ENCODE measurements at regions not wholly inside any gene's neighbourhood (a gene's known extent, or its start where the extent isn't known, plus 50 kb on each side); places are given as distances from the start of the nearest gene placed in this dataset.

DNA sequence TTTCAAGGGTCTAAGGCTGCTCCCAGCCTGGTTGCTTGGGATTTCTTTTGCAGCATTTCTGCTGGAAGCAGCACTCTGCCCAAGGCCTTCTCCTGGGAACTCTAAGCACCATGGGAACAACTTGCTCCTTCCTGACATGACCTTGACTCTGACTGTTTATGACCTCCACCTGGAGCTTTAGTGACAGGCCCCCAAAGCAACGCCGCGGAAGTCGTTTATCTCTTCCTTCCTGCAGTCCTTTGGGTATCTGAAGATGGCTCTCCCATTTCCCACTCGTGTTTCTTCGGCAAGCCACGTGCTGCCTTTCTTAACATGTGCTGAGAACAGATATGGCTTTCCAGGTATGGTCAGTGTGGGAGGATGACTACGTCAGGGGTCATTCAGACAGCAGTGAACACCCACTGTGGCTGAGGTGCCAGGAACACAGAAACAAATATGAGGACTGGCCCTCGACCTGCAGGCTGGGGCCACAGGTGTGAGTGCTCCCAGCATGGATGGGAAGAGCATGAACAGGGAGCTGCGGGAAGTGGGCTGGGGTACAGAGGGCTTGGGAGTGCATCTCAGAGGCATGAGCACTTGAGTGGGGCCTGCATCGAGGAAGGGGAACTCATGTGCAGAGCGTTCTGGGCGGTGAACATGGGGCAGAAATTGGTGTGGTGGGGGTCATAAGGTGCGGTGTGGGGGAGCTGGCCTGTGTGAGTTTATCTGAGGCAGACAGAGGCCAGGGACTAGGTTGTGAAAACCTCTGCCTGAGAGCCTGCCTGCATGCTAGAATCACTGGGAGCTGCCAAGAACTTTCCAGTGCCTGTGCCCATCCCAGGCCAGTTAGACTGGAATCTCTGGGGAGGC is 140.5 kb downstream of the TSN start:
- H3K27me3 ChIP-seq (ENCODE audit: insufficient read depth, poor library complexity, severe bottlenecking): no peaks in the 10 kb centered on the region
- no peak overlapping the region for H3K4me3 ChIP-seq (replicated peaks; ENCODE audit: insufficient read depth, low read length)
- TF ChIP-seq, protein P1, sequence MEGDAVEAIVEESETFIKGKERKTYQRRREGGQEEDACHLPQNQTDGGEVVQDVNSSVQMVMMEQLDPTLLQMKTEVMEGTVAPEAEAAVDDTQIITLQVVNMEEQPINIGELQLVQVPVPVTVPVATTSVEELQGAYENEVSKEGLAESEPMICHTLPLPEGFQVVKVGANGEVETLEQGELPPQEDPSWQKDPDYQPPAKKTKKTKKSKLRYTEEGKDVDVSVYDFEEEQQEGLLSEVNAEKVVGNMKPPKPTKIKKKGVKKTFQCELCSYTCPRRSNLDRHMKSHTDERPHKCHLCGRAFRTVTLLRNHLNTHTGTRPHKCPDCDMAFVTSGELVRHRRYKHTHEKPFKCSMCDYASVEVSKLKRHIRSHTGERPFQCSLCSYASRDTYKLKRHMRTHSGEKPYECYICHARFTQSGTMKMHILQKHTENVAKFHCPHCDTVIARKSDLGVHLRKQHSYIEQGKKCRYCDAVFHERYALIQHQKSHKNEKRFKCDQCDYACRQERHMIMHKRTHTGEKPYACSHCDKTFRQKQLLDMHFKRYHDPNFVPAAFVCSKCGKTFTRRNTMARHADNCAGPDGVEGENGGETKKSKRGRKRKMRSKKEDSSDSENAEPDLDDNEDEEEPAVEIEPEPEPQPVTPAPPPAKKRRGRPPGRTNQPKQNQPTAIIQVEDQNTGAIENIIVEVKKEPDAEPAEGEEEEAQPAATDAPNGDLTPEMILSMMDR (IDR thresholded peaks at IDR 0.05; ENCODE audit: insufficient read depth, low read length): no peak
- H3K27ac ChIP-seq (replicated peaks): no peak overlapping the region
- DNase-seq (ENCODE audit: low read depth in 1 of 2, low spot score in 1 of 2): no peak

DNA sequence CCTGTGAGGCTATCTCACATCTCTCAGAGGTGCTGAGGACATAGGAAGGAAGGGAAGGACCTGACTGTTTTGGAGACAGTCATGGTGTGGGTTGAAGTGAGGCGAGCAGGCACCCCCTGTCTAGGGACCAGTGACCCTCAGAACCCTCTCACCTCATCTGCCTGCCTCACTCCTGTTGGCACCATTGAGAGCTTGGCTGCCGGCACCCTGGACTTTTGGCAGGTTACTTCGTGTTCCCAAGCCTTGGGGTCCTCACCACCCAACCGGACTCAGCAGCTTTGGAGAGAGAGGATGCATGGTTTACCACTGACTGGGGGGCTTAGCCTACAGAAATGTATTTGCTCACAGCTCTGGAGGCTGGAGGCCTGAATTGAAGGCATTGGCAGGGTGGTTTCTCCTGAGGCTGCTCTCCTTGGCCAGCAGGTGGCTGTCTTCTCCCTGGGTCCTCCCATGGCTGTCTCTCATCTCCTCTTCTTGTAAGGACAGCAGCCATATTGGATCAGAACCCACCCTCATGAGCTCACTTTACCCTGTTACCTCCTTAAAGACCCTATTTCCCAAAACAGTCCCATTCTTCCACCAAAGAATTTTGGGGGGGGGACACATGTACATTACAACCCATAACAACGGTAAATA is 142.0 kb downstream of the TSN start:
- Histone ChIP-seq H3K27ac (replicated peaks) (no peak overlapping the region), H3K4me3 (replicated peaks; ENCODE audit: insufficient read depth, low read length) (no peak overlapping the region), H3K27me3 (ENCODE audit: insufficient read depth, poor library complexity, severe bottlenecking) (no peaks in the 10 kb centered on the region)
- TF ChIP-seq, protein P1 (IDR thresholded peaks at IDR 0.05; ENCODE audit: insufficient read depth, low read length): peak; percentile 77
- no peak for TF ChIP-seq GABPA (IDR thresholded peaks at IDR 0.05; ENCODE audit: low read depth)
- DNase-seq (ENCODE audit: low read depth in 1 of 2, low spot score in 1 of 2): peak; percentile 8 to 31

DNA sequence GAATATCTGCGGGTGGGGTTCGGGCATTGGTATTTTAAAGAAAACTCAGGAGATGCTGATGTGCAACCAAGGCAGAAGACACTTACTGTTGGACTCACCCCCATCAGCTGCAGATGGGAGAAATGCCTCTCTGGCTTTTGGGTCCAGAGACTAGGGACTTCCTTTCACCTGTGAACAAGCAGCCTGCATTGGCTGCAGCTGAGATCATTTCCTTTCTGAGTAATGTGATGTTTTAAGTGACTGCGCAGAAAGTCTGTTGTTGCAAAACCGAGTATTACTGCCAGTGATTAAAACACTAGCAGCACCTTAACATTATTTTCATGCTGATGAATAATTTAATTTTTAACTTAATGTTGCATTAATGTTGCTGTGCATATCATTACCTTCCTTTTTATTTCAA is 143.0 kb downstream of the TSN start:
- no peaks in the 10 kb centered on the region for H3K27me3 ChIP-seq (ENCODE audit: insufficient read depth, poor library complexity, severe bottlenecking)
- H3K4me3 ChIP-seq (replicated peaks; ENCODE audit: insufficient read depth, low read length): no peak overlapping the region
- no peak for DNase-seq (ENCODE audit: low read depth in 1 of 2, low spot score in 1 of 2)
- no peak overlapping the region for H3K27ac ChIP-seq (replicated peaks)
- TF ChIP-seq SPI1 (IDR thresholded peaks at IDR 0.05; ENCODE audit: borderline replicate concordance, low read depth) (no peak), POLR2AphosphoS5 (IDR thresholded peaks at IDR 0.05; ENCODE audit: low read depth) (no peak), GABPA (IDR thresholded peaks at IDR 0.05; ENCODE audit: low read depth) (no peak)
- TF ChIP-seq, protein P1 (IDR thresholded peaks at IDR 0.05; ENCODE audit: insufficient read depth, low read length): no peak
- TF ChIP-seq, protein P2, sequence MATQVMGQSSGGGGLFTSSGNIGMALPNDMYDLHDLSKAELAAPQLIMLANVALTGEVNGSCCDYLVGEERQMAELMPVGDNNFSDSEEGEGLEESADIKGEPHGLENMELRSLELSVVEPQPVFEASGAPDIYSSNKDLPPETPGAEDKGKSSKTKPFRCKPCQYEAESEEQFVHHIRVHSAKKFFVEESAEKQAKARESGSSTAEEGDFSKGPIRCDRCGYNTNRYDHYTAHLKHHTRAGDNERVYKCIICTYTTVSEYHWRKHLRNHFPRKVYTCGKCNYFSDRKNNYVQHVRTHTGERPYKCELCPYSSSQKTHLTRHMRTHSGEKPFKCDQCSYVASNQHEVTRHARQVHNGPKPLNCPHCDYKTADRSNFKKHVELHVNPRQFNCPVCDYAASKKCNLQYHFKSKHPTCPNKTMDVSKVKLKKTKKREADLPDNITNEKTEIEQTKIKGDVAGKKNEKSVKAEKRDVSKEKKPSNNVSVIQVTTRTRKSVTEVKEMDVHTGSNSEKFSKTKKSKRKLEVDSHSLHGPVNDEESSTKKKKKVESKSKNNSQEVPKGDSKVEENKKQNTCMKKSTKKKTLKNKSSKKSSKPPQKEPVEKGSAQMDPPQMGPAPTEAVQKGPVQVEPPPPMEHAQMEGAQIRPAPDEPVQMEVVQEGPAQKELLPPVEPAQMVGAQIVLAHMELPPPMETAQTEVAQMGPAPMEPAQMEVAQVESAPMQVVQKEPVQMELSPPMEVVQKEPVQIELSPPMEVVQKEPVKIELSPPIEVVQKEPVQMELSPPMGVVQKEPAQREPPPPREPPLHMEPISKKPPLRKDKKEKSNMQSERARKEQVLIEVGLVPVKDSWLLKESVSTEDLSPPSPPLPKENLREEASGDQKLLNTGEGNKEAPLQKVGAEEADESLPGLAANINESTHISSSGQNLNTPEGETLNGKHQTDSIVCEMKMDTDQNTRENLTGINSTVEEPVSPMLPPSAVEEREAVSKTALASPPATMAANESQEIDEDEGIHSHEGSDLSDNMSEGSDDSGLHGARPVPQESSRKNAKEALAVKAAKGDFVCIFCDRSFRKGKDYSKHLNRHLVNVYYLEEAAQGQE (IDR thresholded peaks at IDR 0.05; ENCODE audit: insufficient replicate concordance, low read depth): no peak

DNA sequence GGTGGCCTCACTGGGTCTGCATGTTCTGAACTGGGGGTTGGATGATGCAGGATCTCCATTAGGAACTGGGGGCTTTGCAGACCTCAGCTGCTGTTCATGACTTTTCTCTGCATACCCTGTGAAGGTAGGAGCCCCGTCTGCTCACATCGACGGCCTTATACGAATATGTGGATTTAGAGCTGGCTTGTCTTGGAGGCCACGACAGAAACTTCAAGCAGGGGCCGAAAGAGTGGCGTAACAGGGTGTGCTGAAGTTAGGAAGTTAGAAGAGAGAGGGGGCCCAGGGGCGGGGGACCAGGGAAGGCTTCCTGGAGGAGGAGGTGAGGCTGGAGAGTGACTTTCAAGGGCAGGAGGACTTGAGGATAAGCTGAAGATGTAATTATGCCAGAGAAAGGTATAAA is 144.9 kb downstream of the TSN start:
- H3K27me3 ChIP-seq (ENCODE audit: insufficient read depth, poor library complexity, severe bottlenecking): no peaks in the 10 kb centered on the region
- no peak for DNase-seq (ENCODE audit: low read depth in 1 of 2, low spot score in 1 of 2)
- no peak for TF ChIP-seq GABPA (IDR thresholded peaks at IDR 0.05; ENCODE audit: low read depth)
- TF ChIP-seq, protein P1 (IDR thresholded peaks at IDR 0.05; ENCODE audit: insufficient read depth, low read length): no peak
- no peak for TF ChIP-seq SPI1 (IDR thresholded peaks at IDR 0.05; ENCODE audit: borderline replicate concordance, low read depth)
- TF ChIP-seq, protein P2 (IDR thresholded peaks at IDR 0.05; ENCODE audit: insufficient replicate concordance, low read depth): no peak
- no peak for TF ChIP-seq POLR2AphosphoS5 (IDR thresholded peaks at IDR 0.05; ENCODE audit: low read depth)
- H3K4me3 ChIP-seq (replicated peaks; ENCODE audit: insufficient read depth, low read length): no peak overlapping the region
- no peak overlapping the region for H3K27ac ChIP-seq (replicated peaks)

Measured in HL-60 (cell line).